H9 (cell line): ENCODE measurements at regions not wholly inside any gene's neighbourhood (a gene's known extent, or its start where the extent isn't known, plus 50 kb on each side); places are given as distances from the start of the nearest gene placed in this dataset.

Source experiments
- DNase-seq: peaks from one replicate; pipeline ENCODE4 v3.0.0-alpha.2; 2017
- H2AFZ ChIP-seq: one replicate; pipeline ENCODE4 v1.6.1; 2013; ENCODE audit warnings: mild to moderate bottlenecking, low read length, control low read depth, moderate library complexity
- H2AK5ac ChIP-seq: 2 replicates; pipeline ENCODE4 v1.6.1; 2013; ENCODE audit warnings: low read length, control low read depth, mixed read lengths; ENCODE audit not compliant: insufficient read length
- H2BK120ac ChIP-seq: one replicate; pipeline ENCODE4 v1.6.1; 2013; ENCODE audit warnings: low read depth, mild to moderate bottlenecking, low read length, control low read depth, inconsistent platforms; ENCODE audit not compliant: poor library complexity, severe bottlenecking
- H2BK12ac ChIP-seq: 2 replicates; pipeline ENCODE4 v1.6.1; 2013; ENCODE audit warnings: low read length, control low read depth, mixed read lengths, low read depth; ENCODE audit not compliant: insufficient read length
- H2BK15ac ChIP-seq: 2 replicates; pipeline ENCODE4 v1.6.1; 2013; ENCODE audit warnings: low read depth, low read length, control low read depth
- H2BK20ac ChIP-seq: one replicate; pipeline ENCODE4 v1.6.1; 2013; ENCODE audit warnings: low read depth, mild to moderate bottlenecking, low read length, control low read depth, inconsistent platforms; ENCODE audit not compliant: poor library complexity, severe bottlenecking
- H2BK5ac ChIP-seq: 2 replicates; pipeline ENCODE4 v1.6.1; 2013; ENCODE audit warnings: low read length, control low read depth, mixed read lengths; ENCODE audit not compliant: insufficient read length
- H3K14ac ChIP-seq: 2 replicates; pipeline ENCODE4 v1.6.1; 2013; ENCODE audit warnings: low read length, control low read depth; ENCODE audit not compliant: insufficient read depth
- H3K18ac ChIP-seq: 2 replicates; pipeline ENCODE4 v1.6.1; 2013; ENCODE audit warnings: low read depth, mild to moderate bottlenecking, mixed read lengths, low read length, control low read depth; ENCODE audit not compliant: insufficient read length
- H3K23ac ChIP-seq: 2 replicates; pipeline ENCODE4 v1.6.1; 2013; ENCODE audit warnings: low read length, control low read depth, mixed read lengths, low read depth; ENCODE audit not compliant: insufficient read length
- H3K23me2 ChIP-seq: 2 replicates; pipeline ENCODE4 v1.6.1; 2013; ENCODE audit warnings: low read depth, mild to moderate bottlenecking, mixed read lengths, low read length, control low read depth; ENCODE audit not compliant: insufficient read length, poor library complexity, severe bottlenecking
- H3K27ac ChIP-seq: 2 replicates; pipeline ENCODE4 v1.5.1; 2013; ENCODE audit warnings: low read length, control low read depth, mixed read lengths, low read depth; ENCODE audit not compliant: insufficient read length
- H3K27me3 ChIP-seq: 2 replicates; pipeline ENCODE4 v1.6.1; 2013; ENCODE audit warnings: low read length, control low read depth, inconsistent platforms; ENCODE audit not compliant: insufficient read depth
- H3K4ac ChIP-seq: 2 replicates; pipeline ENCODE4 v1.6.1; 2013; ENCODE audit warnings: low read depth, mild to moderate bottlenecking, control low read depth, inconsistent platforms, low read length, moderate library complexity
- H3K4me1 ChIP-seq: 2 replicates; pipeline ENCODE4 v1.6.1; 2013; ENCODE audit warnings: low read length, control low read depth, inconsistent platforms; ENCODE audit not compliant: insufficient read depth
- H3K4me2 ChIP-seq: 2 replicates; pipeline ENCODE4 v1.6.1; 2013; ENCODE audit warnings: low read length, control low read depth, mixed read lengths; ENCODE audit not compliant: insufficient read length, insufficient read depth
- H3K56ac ChIP-seq: 2 replicates; pipeline ENCODE4 v1.6.1; 2013; ENCODE audit warnings: low read depth, mild to moderate bottlenecking, mixed read lengths, low read length, control low read depth; ENCODE audit not compliant: insufficient read length
- H3K79me1 ChIP-seq: 2 replicates; pipeline ENCODE4 v1.6.1; 2013; ENCODE audit warnings: low read depth, mild to moderate bottlenecking, moderate library complexity, low read length, control low read depth, inconsistent platforms; ENCODE audit not compliant: insufficient read depth, poor library complexity, severe bottlenecking
- H3K79me2 ChIP-seq: 2 replicates; pipeline ENCODE4 v1.6.1; 2013; ENCODE audit warnings: low read length, control low read depth, inconsistent platforms; ENCODE audit not compliant: insufficient read depth
- H3K9ac ChIP-seq: 2 replicates; pipeline ENCODE4 v1.6.1; 2013; ENCODE audit warnings: low read length, control low read depth, mixed read lengths; ENCODE audit not compliant: insufficient read length; ENCODE audit errors: extremely low read depth
- H3K9me3 ChIP-seq: one replicate; pipeline ENCODE4 v1.6.1; 2013; ENCODE audit warnings: low read depth, low read length, inconsistent platforms; ENCODE audit not compliant: control insufficient read depth
- H3T11ph ChIP-seq: one replicate; pipeline ENCODE4 v1.6.1; 2013; ENCODE audit warnings: mild to moderate bottlenecking, low read length, control low read depth, inconsistent platforms
- H4K20me1 ChIP-seq: one replicate; pipeline ENCODE4 v1.6.1; 2013; ENCODE audit not compliant: control insufficient read depth, insufficient read length, insufficient read depth
- H4K5ac ChIP-seq: 2 replicates; pipeline ENCODE4 v1.6.1; 2013; ENCODE audit warnings: low read depth, mild to moderate bottlenecking, mixed read lengths, low read length, control low read depth; ENCODE audit not compliant: insufficient read length
- H4K8ac ChIP-seq: replicated peaks from 2 replicates; pipeline ENCODE4 v1.6.1; 2013; ENCODE audit warnings: low read length, control low read depth, mixed read lengths, low read depth; ENCODE audit not compliant: insufficient read length
- H4K91ac ChIP-seq: 2 replicates; pipeline ENCODE4 v1.6.1; 2013; ENCODE audit warnings: low read depth, mild to moderate bottlenecking, moderate library complexity, mixed read lengths, low read length, control low read depth; ENCODE audit not compliant: insufficient read length
- H3K27ac Mint-ChIP-seq, 3 experiments: 2 replicates in 2 of 3; 3 replicates in 1 of 3; pipeline ENCODE4 v1.8.0; 2020 to 2021; ENCODE audit warnings: mixed read lengths in 3 of 3, mild to moderate bottlenecking in 1 of 3, moderate library complexity in 1 of 3
- H3K27me3 Mint-ChIP-seq: 2 replicates; pipeline ENCODE4 v1.8.0; 2021; ENCODE audit warnings: low read depth, mild to moderate bottlenecking, moderate library complexity, mixed read lengths
- H3K36me3 Mint-ChIP-seq, 3 experiments: 2 replicates in 2 of 3; 3 replicates in 1 of 3; pipeline ENCODE4 v1.8.0; 2020 to 2021; ENCODE audit warnings: low read depth in 3 of 3, mixed read lengths in 3 of 3; ENCODE audit not compliant: insufficient read depth in 1 of 3
- H3K4me1 Mint-ChIP-seq, 2 experiments: 2 replicates each; pipeline ENCODE4 v1.8.0; 2020; ENCODE audit warnings: mixed read lengths in 2 of 2
- H3K4me3 Mint-ChIP-seq, 2 experiments: 2 replicates in 1 of 2; 3 replicates in 1 of 2; pipeline ENCODE4 v1.8.0; 2020 to 2021; ENCODE audit warnings: mild to moderate bottlenecking in 2 of 2, mixed read lengths in 2 of 2, moderate library complexity in 1 of 2
- H3K9me3 Mint-ChIP-seq, 2 experiments: 2 replicates in 1 of 2; 3 replicates in 1 of 2; pipeline ENCODE4 v1.8.0; 2020; ENCODE audit warnings: mild to moderate bottlenecking in 2 of 2, mixed read lengths in 2 of 2, moderate library complexity in 1 of 2
- CTCF ChIP-seq: fragments of 200-600 bp; sonication (generic); conservative IDR thresholded peaks from 3 replicates; pipeline ENCODE4 v1.8.0; 2021; ENCODE audit warnings: antibody characterized with exemption, mild to moderate bottlenecking
- WGBS: extraction: QIAGEN DNeasy Blood & Tissue Kit; methylation state at CpG from one replicate; pipeline ENCODE4 v1.1.7; 2013; ENCODE audit warnings: missing lambda C conversion rate, low lambda C conversion rate, mixed read lengths; ENCODE audit not compliant: insufficient read length; ENCODE audit errors: extremely low coverage; 5-methylcytosine and 5-hydroxymethylcytosine counted together

DNA sequence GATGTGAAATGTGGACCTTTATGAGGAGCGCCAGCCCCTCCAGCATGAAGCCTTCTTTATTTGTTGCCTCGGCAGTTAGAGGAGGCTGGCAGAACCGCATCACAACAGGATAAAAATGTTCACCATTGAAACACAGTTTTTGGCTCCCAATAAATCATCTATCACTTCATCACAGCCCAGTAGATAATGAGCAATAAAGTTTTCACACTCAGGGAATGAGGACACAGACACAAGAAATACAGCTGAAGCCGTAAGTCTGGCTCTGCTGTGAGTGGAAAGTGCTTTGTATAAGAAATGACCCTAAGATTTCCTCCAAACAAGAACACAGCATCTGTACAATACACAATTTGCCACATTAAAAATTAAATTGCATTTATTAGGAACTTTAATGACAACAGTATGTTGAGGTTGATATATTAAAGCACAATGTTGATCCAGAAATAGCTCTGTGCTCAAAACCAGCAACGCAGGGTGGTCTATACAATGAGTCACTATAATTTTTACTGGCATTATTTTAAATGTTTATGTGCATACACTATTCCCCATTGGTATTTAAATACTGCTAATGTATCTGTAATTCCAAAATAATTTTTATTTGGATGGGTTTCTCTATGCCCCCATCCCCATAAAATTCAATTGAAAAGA, 301.8 kb upstream of the MGMT start:
- Histone ChIP-seq H3K23ac (no peak overlapping the region), H3T11ph (no peak overlapping the region), H2BK15ac (no peak overlapping the region), H2AFZ (no peak overlapping the region), H3K9ac (no peak overlapping the region), H2BK12ac (no peak overlapping the region), H2AK5ac (no peak overlapping the region), H3K14ac (no peak overlapping the region), H3K4ac (no peak overlapping the region), H3K79me2 (no peaks in the 10 kb centered on the region), H3K27ac (no peak overlapping the region), H3K9me3 (no peaks in the 10 kb centered on the region), H2BK120ac (no peak overlapping the region), H2BK5ac (no peak overlapping the region), H3K56ac (no peak overlapping the region), H3K23me2 (no peaks in the 10 kb centered on the region), H3K79me1 (no peaks in the 10 kb centered on the region), H4K8ac (no peak overlapping the region), H3K4me2 (no peak overlapping the region), H3K4me1 (no peaks in the 10 kb centered on the region; the same call in 1 of the 2 replicates), H3K18ac (no peak overlapping the region), H4K5ac (no peak overlapping the region), H4K91ac (no peak overlapping the region), H4K20me1 (no peaks in the 10 kb centered on the region), H3K27me3 (no peaks in the 10 kb centered on the region; the same call in 1 of the 2 replicates), H2BK20ac (no peak overlapping the region)
- Mint-ChIP-seq H3K4me1 (peaks cover 15 to 26% of the 10 kb centered on the region in 2 experiments), H3K27ac (no peak overlapping the region), H3K4me3 (no peak overlapping the region), H3K36me3 (no peaks in the 10 kb centered on the region; a peak in 2 of 7 replicates), H3K9me3 (0 out of 5 replicates have a peak, but pooled peaks cover 0 to 2% of the 10 kb centered on the region in 2 experiments), H3K27me3 (no peaks in the 10 kb centered on the region)
- TF ChIP-seq CTCF, result no peak
- no peak for DNase-seq
- WGBS, result no CpG with 5 or more reads among the region's 5 CpGs
